ENCODE measurements at regions not wholly inside any gene's neighbourhood (a gene's known extent, or its start where the extent isn't known, plus 50 kb on each side); places are given as distances from the start of the nearest gene placed in this dataset.

DNA sequence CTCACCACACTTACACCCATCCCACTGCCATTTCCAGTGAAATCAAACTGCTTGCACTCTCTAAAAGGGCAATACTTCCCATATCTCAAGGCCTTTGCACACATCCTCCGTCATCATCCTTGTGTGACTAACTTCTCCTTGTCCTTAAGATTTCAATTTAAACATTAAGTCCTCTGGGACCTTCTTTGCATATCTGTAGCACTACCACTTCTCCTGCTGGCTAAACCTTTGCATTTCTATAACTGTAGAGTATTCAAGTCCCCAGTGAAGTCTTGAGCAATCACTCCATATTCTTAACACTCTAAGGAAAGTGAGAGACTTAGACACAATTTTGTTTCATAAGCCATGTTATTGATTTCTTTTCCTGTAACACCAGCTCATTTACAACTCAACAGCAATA lies 136.8 kb upstream of the EPHA4 start:
- ATAC-seq (no peak), DNase-seq (ENCODE audit: low read depth, low spot score) (no peak)
- Histone ChIP-seq H3K27ac (ENCODE audit: low read depth, low read length) (no peak overlapping the region), H4K20me1 (ENCODE audit: insufficient read depth) (no peaks in the 10 kb centered on the region), H3K27me3 (ENCODE audit: insufficient read depth, low read length) (peaks cover 15% of the 10 kb centered on the region), H3K9me3 (ENCODE audit: control insufficient read depth in 1 of 2, insufficient read depth in 1 of 2, low read depth in 1 of 2, low read length in 2 of 2) (no peaks in the 10 kb centered on the region), H3K9ac (ENCODE audit: low read length) (no peak overlapping the region), H3K36me3 (ENCODE audit: control insufficient read depth in 1 of 2, insufficient read depth in 2 of 2, low read length in 2 of 2) (no peaks in the 10 kb centered on the region), H3K4me2 (ENCODE audit: low read length) (no peak overlapping the region), H3K4me3 (replicated peaks in 1 of 2; ENCODE audit: low read depth in 1 of 2, low read length in 2 of 2) (no peak overlapping the region), H2AFZ (ENCODE audit: low read depth, low read length, poor library complexity, severe bottlenecking) (no peak overlapping the region), H3K79me2 (ENCODE audit: insufficient read depth, low read length) (no peaks in the 10 kb centered on the region), H3K9me2 (ENCODE audit: insufficient read depth) (no peaks in the 10 kb centered on the region), H3K4me1 (ENCODE audit: control insufficient read depth in 1 of 2, insufficient read depth in 2 of 2, low read length in 2 of 2) (no peaks in the 10 kb centered on the region)
- RAD21 ChIA-PET (ENCODE audit: low non-redundant PET in 1 of 2, low total read pairs in 2 of 2, uncharacterized antibody in 2 of 2, unreplicated experiment in 2 of 2), result no interaction called here
- intact Hi-C loops (cut with micrococcal nuclease), result no loop called here
- no TSS peak for BruUV-seq (replicated peaks)
- POLR2A ChIA-PET, result no interaction called here
- TF ChIP-seq EZH2 (IDR thresholded peaks at IDR 0.05) (no peak), SP1 (IDR thresholded peaks at IDR 0.05; ENCODE audit: low read depth) (no peak), RAD21 (IDR thresholded peaks at IDR 0.05; ENCODE audit: low read depth) (no peak), ELF1 (IDR thresholded peaks at IDR 0.05; ENCODE audit: borderline replicate concordance, low read depth) (no peak), CTCF (IDR thresholded peaks at IDR 0.05 in 2 of 3, conservative IDR thresholded peaks at IDR 0.05 in 1 of 3; ENCODE audit: borderline replicate concordance in 1 of 3, insufficient read depth in 1 of 3, low read depth in 2 of 3, low read length in 2 of 3) (no peak), EGR1 (IDR thresholded peaks at IDR 0.05; ENCODE audit: low read depth) (no peak), MAX (IDR thresholded peaks at IDR 0.05) (no peak), CEBPB (IDR thresholded peaks at IDR 0.05; ENCODE audit: low read depth) (no peak), POLR2A (IDR thresholded peaks at IDR 0.05; ENCODE audit: borderline replicate concordance, extremely low read depth, insufficient read depth, insufficient read length) (no peak), POLR2AphosphoS5 (IDR thresholded peaks at IDR 0.05; ENCODE audit: low read depth, low read length) (no peak), JUND (IDR thresholded peaks at IDR 0.05) (no peak), FOSL1 (IDR thresholded peaks at IDR 0.05; ENCODE audit: low read depth) (no peak), EZH2phosphoT487 (IDR thresholded peaks at IDR 0.05; ENCODE audit: borderline replicate concordance) (no peak), ZFX (IDR thresholded peaks at IDR 0.05) (no peak)
- TF ChIP-seq, protein P1, sequence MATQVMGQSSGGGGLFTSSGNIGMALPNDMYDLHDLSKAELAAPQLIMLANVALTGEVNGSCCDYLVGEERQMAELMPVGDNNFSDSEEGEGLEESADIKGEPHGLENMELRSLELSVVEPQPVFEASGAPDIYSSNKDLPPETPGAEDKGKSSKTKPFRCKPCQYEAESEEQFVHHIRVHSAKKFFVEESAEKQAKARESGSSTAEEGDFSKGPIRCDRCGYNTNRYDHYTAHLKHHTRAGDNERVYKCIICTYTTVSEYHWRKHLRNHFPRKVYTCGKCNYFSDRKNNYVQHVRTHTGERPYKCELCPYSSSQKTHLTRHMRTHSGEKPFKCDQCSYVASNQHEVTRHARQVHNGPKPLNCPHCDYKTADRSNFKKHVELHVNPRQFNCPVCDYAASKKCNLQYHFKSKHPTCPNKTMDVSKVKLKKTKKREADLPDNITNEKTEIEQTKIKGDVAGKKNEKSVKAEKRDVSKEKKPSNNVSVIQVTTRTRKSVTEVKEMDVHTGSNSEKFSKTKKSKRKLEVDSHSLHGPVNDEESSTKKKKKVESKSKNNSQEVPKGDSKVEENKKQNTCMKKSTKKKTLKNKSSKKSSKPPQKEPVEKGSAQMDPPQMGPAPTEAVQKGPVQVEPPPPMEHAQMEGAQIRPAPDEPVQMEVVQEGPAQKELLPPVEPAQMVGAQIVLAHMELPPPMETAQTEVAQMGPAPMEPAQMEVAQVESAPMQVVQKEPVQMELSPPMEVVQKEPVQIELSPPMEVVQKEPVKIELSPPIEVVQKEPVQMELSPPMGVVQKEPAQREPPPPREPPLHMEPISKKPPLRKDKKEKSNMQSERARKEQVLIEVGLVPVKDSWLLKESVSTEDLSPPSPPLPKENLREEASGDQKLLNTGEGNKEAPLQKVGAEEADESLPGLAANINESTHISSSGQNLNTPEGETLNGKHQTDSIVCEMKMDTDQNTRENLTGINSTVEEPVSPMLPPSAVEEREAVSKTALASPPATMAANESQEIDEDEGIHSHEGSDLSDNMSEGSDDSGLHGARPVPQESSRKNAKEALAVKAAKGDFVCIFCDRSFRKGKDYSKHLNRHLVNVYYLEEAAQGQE (IDR thresholded peaks at IDR 0.05; ENCODE audit: low read depth), result no peak
- TF ChIP-seq, protein P2, sequence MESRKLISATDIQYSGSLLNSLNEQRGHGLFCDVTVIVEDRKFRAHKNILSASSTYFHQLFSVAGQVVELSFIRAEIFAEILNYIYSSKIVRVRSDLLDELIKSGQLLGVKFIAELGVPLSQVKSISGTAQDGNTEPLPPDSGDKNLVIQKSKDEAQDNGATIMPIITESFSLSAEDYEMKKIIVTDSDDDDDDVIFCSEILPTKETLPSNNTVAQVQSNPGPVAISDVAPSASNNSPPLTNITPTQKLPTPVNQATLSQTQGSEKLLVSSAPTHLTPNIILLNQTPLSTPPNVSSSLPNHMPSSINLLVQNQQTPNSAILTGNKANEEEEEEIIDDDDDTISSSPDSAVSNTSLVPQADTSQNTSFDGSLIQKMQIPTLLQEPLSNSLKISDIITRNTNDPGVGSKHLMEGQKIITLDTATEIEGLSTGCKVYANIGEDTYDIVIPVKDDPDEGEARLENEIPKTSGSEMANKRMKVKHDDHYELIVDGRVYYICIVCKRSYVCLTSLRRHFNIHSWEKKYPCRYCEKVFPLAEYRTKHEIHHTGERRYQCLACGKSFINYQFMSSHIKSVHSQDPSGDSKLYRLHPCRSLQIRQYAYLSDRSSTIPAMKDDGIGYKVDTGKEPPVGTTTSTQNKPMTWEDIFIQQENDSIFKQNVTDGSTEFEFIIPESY (IDR thresholded peaks at IDR 0.05; ENCODE audit: extremely low read depth, insufficient replicate concordance, low read length), result no peak
- CTCF ChIA-PET, result no interaction called here

Measured in HCT116 (cell line).